Left hindlimb (tissue), 1 donor: ENCODE measurements at regions not wholly inside any gene's neighbourhood (a gene's known extent, or its start where the extent isn't known, plus 50 kb on each side); places are given as distances from the start of the nearest gene placed in this dataset.

Source experiments
- DNase-seq: peaks from one replicate; pipeline ENCODE4 v3.0.0-alpha.2; 2018

- no peak for DNase-seq
These were observed 648.7 kb upstream of the CCDC54 start for GRCh38 chr3:106728315-106729098.

- DNase-seq, result no peak
These were observed 647.8 kb upstream of the CCDC54 start for GRCh38 chr3:106729481-106729880.

- DNase-seq, result no peak
These were observed 646.0 kb upstream of the CCDC54 start for GRCh38 chr3:106731230-106731629.

GRCh38 chr3:106734712-106735111 is 642.5 kb upstream of the CCDC54 start:
- no peak for DNase-seq

- DNase-seq, result no peak
These were observed 640.0 kb upstream of the CCDC54 start for GRCh38 chr3:106737265-106737664.

- DNase-seq, result no peak
These were observed 637.1 kb upstream of the CCDC54 start for GRCh38 chr3:106740116-106740515.

GRCh38 chr3:106745344-106746168 is 631.7 kb upstream of the CCDC54 start:
- no peak for DNase-seq

GRCh38 chr3:106746286-106746685 is 631.0 kb upstream of the CCDC54 start:
- no peak for DNase-seq

GRCh38 chr3:106748472-106749262 is 628.6 kb upstream of the CCDC54 start:
- DNase-seq, result no peak

GRCh38 chr3:106750092-106750491 is 627.1 kb upstream of the CCDC54 start:
- DNase-seq, result no peak

GRCh38 chr3:106755336-106755735 is 621.9 kb upstream of the CCDC54 start:
- DNase-seq, result no peak

GRCh38 chr3:106756901-106757300 is 620.3 kb upstream of the CCDC54 start:
- DNase-seq, result no peak

- no peak for DNase-seq
These were observed 618.8 kb upstream of the CCDC54 start for GRCh38 chr3:106758459-106758858.

GRCh38 chr3:106759731-106760130 is 617.5 kb upstream of the CCDC54 start:
- no peak for DNase-seq

GRCh38 chr3:106765342-106765741 is 611.9 kb upstream of the CCDC54 start:
- DNase-seq, result no peak

GRCh38 chr3:106768941-106769480 is 608.2 kb upstream of the CCDC54 start:
- DNase-seq, result no peak

GRCh38 chr3:106773795-106774194 is 603.4 kb upstream of the CCDC54 start:
- no peak for DNase-seq

GRCh38 chr3:106783231-106783630 is 594.0 kb upstream of the CCDC54 start:
- DNase-seq, result no peak

GRCh38 chr3:106789276-106789675 is 588.0 kb upstream of the CCDC54 start:
- DNase-seq, result no peak

- DNase-seq, result no peak
These were observed 584.5 kb upstream of the CCDC54 start for GRCh38 chr3:106792716-106793115.

GRCh38 chr3:106794442-106794841 is 582.8 kb upstream of the CCDC54 start:
- DNase-seq, result no peak

GRCh38 chr3:106795553-106795952 is 581.7 kb upstream of the CCDC54 start:
- DNase-seq, result no peak

- DNase-seq, result no peak
These were observed 579.8 kb upstream of the CCDC54 start for GRCh38 chr3:106797461-106797860.
